HG03575 (cell line): ENCODE measurements at regions not wholly inside any gene's neighbourhood (a gene's known extent, or its start where the extent isn't known, plus 50 kb on each side); places are given as distances from the start of the nearest gene placed in this dataset.

Experiments used
- ATAC-seq: cut with Tn5 transposase; IDR thresholded peaks from one replicate; pipeline ENCODE4 v1.9.1; 2021; ENCODE audit not compliant: unreplicated experiment, insufficient number of reproducible peaks, low FRiP score; ENCODE audit errors: extremely low read depth

- ATAC-seq = no peak
These were observed 369.8 kb downstream of the TMEM232 start for GRCh38 chr5:110356677-110357076.

GRCh38 chr5:110359221-110359620 is 367.2 kb downstream of the TMEM232 start:
- no peak for ATAC-seq

- ATAC-seq = no peak
These were observed 365.0 kb downstream of the TMEM232 start for GRCh38 chr5:110361471-110361870.

GRCh38 chr5:110362261-110362660 is 364.2 kb downstream of the TMEM232 start:
- ATAC-seq = no peak

GRCh38 chr5:110366716-110367115 is 359.8 kb downstream of the TMEM232 start:
- ATAC-seq = no peak
